ENCODE measurements at regions not wholly inside any gene's neighbourhood (a gene's known extent, or its start where the extent isn't known, plus 50 kb on each side); places are given as distances from the start of the nearest gene placed in this dataset.

GRCh38 chr20:40838509-40838908, 149.5 kb upstream of the MAFB start:
- no peaks in the 10 kb centered on the region for H3K9me1 ChIP-seq (replicated peaks; ENCODE audit: control insufficient read depth, extremely low read depth, insufficient read depth, low read length)
- FAIRE-seq (no peak), DNase-seq (ENCODE audit: low read depth, low spot score) (no peak)
- no peak overlapping the region for H3K4me3 ChIP-seq (replicated peaks in 1 of 3; ENCODE audit: insufficient read depth in 1 of 3, low read depth in 1 of 3, low read length in 3 of 3)
- dilution Hi-C loops (cut with MboI; ENCODE audit: extremely low pct_ligation_motif_present, low sequenced_read_pairs) = no loop called here
- no peaks in the 10 kb centered on the region for H3K9me3 ChIP-seq (replicated peaks; ENCODE audit: control insufficient read depth, insufficient read depth, low read length)
- H3K36me3 ChIP-seq (ENCODE audit: control insufficient read depth in 2 of 2, extremely low read depth in 1 of 2, insufficient read depth in 2 of 2, low read length in 2 of 2) = no peaks in the 10 kb centered on the region
- H3K4me1 ChIP-seq (ENCODE audit: control insufficient read depth, extremely low read depth, insufficient read depth, low read length) = no peaks in the 10 kb centered on the region
- intact Hi-C loops (cut with micrococcal nuclease) = no loop called here
- no peaks in the 10 kb centered on the region for H3K27me3 ChIP-seq (ENCODE audit: control insufficient read depth in 2 of 2, insufficient read depth in 2 of 2, low read length in 2 of 2)
- POLR2A ChIA-PET = no interaction called here
- CTCF ChIA-PET = interaction anchor here (0.6 kb wide), 1 partner anchor 33 kb away, joined by 4 read pairs; no protein-coding TSS in a partner anchor
- no peak overlapping the region for H2AFZ ChIP-seq (ENCODE audit: low read depth, low read length)
- TF ChIP-seq MAX (IDR thresholded peaks at IDR 0.05; ENCODE audit: insufficient read depth, insufficient read length) (no peak), JUN (IDR thresholded peaks at IDR 0.05; ENCODE audit: borderline replicate concordance, insufficient read depth, insufficient read length, low read depth) (no peak), FOS (IDR thresholded peaks at IDR 0.05; ENCODE audit: borderline replicate concordance, insufficient read depth, low read length) (no peak), CTCF (IDR thresholded peaks at IDR 0.05; ENCODE audit: extremely low read depth in 1 of 2, insufficient read depth in 1 of 2, low read depth in 1 of 2, low read length in 2 of 2) (no peak)
- H3K4me2 ChIP-seq (ENCODE audit: insufficient read depth, low read length) = no peak overlapping the region
- no TSS peak for BruUV-seq (replicated peaks)
- no peaks in the 10 kb centered on the region for H4K20me1 ChIP-seq (replicated peaks; ENCODE audit: control insufficient read depth, extremely low read depth, insufficient read depth, low read length)
- no peak overlapping the region for H3K27ac ChIP-seq (ENCODE audit: insufficient read depth, low read depth, low read length)
- H3K79me2 ChIP-seq (ENCODE audit: control insufficient read depth, insufficient read depth, low read length) = no peaks in the 10 kb centered on the region
- no peak overlapping the region for H3K9ac ChIP-seq (replicated peaks; ENCODE audit: extremely low read depth, insufficient read depth, low read length)

GRCh38 chr20:40843251-40843650, 154.2 kb upstream of the MAFB start:
- no TSS peak for BruUV-seq (replicated peaks)

More at GRCh38 chr20:40843251-40843650, 154.2 kb upstream of the MAFB start:
- dilution Hi-C loops (cut with MboI; ENCODE audit: extremely low pct_ligation_motif_present, low sequenced_read_pairs) = no loop called here
- Histone ChIP-seq H3K9ac (replicated peaks; ENCODE audit: extremely low read depth, insufficient read depth, low read length) (no peak overlapping the region), H3K36me3 (ENCODE audit: control insufficient read depth in 2 of 2, extremely low read depth in 1 of 2, insufficient read depth in 2 of 2, low read length in 2 of 2) (no peaks in the 10 kb centered on the region), H3K4me2 (ENCODE audit: insufficient read depth, low read length) (no peak overlapping the region), H3K9me3 (replicated peaks; ENCODE audit: control insufficient read depth, insufficient read depth, low read length) (no peaks in the 10 kb centered on the region), H3K79me2 (ENCODE audit: control insufficient read depth, insufficient read depth, low read length) (no peaks in the 10 kb centered on the region), H4K20me1 (replicated peaks; ENCODE audit: control insufficient read depth, extremely low read depth, insufficient read depth, low read length) (no peaks in the 10 kb centered on the region), H3K27me3 (ENCODE audit: control insufficient read depth in 2 of 2, insufficient read depth in 2 of 2, low read length in 2 of 2) (no peaks in the 10 kb centered on the region), H3K9me1 (replicated peaks; ENCODE audit: control insufficient read depth, extremely low read depth, insufficient read depth, low read length) (no peaks in the 10 kb centered on the region), H3K4me1 (ENCODE audit: control insufficient read depth, extremely low read depth, insufficient read depth, low read length) (no peaks in the 10 kb centered on the region), H3K4me3 (replicated peaks in 1 of 3; ENCODE audit: insufficient read depth in 1 of 3, low read depth in 1 of 3, low read length in 3 of 3) (no peak overlapping the region), H3K27ac (ENCODE audit: insufficient read depth, low read depth, low read length) (no peak overlapping the region), H2AFZ (ENCODE audit: low read depth, low read length) (no peak overlapping the region)
- intact Hi-C loops (cut with micrococcal nuclease) = no loop called here
- FAIRE-seq = no peak
- CTCF ChIA-PET = no interaction called here
- POLR2A ChIA-PET = no interaction called here
- TF ChIP-seq FOS (IDR thresholded peaks at IDR 0.05; ENCODE audit: borderline replicate concordance, insufficient read depth, low read length) = no peak
- no peak for TF ChIP-seq POLR2AphosphoS5 (IDR thresholded peaks at IDR 0.05; ENCODE audit: insufficient read depth, low read depth, low read length)
- no peak for TF ChIP-seq MYC (IDR thresholded peaks at IDR 0.05; ENCODE audit: low read depth, low read length)
- TF ChIP-seq CTCF (IDR thresholded peaks at IDR 0.05; ENCODE audit: extremely low read depth in 1 of 2, insufficient read depth in 1 of 2, low read depth in 1 of 2, low read length in 2 of 2) = no peak
- TF ChIP-seq GATA2 (IDR thresholded peaks at IDR 0.05; ENCODE audit: insufficient read depth, insufficient read length, low read depth, low read length) = no peak
- TF ChIP-seq EZH2 (IDR thresholded peaks at IDR 0.05; ENCODE audit: borderline replicate concordance, low read depth, low read length, severe bottlenecking) = no peak
- TF ChIP-seq JUN (IDR thresholded peaks at IDR 0.05; ENCODE audit: borderline replicate concordance, insufficient read depth, insufficient read length, low read depth) = no peak
- TF ChIP-seq POLR2A (IDR thresholded peaks at IDR 0.05; ENCODE audit: low read depth, low read length) = no peak
- no peak for TF ChIP-seq MAX (IDR thresholded peaks at IDR 0.05; ENCODE audit: insufficient read depth, insufficient read length)
- no peak for DNase-seq (ENCODE audit: low read depth, low spot score)
